ENCODE measurements at regions not wholly inside any gene's neighbourhood (a gene's known extent, or its start where the extent isn't known, plus 50 kb on each side); places are given as distances from the start of the nearest gene placed in this dataset.
"Not testable (repeated sequence)": the region's sequence is repeated elsewhere in the genome, so short reads cannot be mapped to it uniquely, and the experiment has no call there.

- not testable (repeated sequence) for TF ChIP-seq YY1 (IDR thresholded peaks at IDR 0.05); CTCF (IDR thresholded peaks at IDR 0.05; ENCODE audit: low read depth, low read length, missing input control); GABPA (IDR thresholded peaks at IDR 0.05 in 1 of 2, conservative IDR thresholded peaks at IDR 0.05 in 1 of 2); RXRA (IDR thresholded peaks at IDR 0.05)
- TF ChIP-seq, protein P1, sequence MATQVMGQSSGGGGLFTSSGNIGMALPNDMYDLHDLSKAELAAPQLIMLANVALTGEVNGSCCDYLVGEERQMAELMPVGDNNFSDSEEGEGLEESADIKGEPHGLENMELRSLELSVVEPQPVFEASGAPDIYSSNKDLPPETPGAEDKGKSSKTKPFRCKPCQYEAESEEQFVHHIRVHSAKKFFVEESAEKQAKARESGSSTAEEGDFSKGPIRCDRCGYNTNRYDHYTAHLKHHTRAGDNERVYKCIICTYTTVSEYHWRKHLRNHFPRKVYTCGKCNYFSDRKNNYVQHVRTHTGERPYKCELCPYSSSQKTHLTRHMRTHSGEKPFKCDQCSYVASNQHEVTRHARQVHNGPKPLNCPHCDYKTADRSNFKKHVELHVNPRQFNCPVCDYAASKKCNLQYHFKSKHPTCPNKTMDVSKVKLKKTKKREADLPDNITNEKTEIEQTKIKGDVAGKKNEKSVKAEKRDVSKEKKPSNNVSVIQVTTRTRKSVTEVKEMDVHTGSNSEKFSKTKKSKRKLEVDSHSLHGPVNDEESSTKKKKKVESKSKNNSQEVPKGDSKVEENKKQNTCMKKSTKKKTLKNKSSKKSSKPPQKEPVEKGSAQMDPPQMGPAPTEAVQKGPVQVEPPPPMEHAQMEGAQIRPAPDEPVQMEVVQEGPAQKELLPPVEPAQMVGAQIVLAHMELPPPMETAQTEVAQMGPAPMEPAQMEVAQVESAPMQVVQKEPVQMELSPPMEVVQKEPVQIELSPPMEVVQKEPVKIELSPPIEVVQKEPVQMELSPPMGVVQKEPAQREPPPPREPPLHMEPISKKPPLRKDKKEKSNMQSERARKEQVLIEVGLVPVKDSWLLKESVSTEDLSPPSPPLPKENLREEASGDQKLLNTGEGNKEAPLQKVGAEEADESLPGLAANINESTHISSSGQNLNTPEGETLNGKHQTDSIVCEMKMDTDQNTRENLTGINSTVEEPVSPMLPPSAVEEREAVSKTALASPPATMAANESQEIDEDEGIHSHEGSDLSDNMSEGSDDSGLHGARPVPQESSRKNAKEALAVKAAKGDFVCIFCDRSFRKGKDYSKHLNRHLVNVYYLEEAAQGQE (IDR thresholded peaks at IDR 0.05) = not testable (repeated sequence)
- TF ChIP-seq, protein P2, sequence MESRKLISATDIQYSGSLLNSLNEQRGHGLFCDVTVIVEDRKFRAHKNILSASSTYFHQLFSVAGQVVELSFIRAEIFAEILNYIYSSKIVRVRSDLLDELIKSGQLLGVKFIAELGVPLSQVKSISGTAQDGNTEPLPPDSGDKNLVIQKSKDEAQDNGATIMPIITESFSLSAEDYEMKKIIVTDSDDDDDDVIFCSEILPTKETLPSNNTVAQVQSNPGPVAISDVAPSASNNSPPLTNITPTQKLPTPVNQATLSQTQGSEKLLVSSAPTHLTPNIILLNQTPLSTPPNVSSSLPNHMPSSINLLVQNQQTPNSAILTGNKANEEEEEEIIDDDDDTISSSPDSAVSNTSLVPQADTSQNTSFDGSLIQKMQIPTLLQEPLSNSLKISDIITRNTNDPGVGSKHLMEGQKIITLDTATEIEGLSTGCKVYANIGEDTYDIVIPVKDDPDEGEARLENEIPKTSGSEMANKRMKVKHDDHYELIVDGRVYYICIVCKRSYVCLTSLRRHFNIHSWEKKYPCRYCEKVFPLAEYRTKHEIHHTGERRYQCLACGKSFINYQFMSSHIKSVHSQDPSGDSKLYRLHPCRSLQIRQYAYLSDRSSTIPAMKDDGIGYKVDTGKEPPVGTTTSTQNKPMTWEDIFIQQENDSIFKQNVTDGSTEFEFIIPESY (IDR thresholded peaks at IDR 0.05) = not testable (repeated sequence)
Measured at GRCh38 chr7:16263377-16263776, 158.0 kb downstream of the CRPPA start.

Data from liver (tissue), 3 donors.